ENCODE measurements at regions not wholly inside any gene's neighbourhood (a gene's known extent, or its start where the extent isn't known, plus 50 kb on each side); places are given as distances from the start of the nearest gene placed in this dataset.
A peak's percentile ranks its signal among the peaks of the same experiment; 100 is the strongest.

DNA sequence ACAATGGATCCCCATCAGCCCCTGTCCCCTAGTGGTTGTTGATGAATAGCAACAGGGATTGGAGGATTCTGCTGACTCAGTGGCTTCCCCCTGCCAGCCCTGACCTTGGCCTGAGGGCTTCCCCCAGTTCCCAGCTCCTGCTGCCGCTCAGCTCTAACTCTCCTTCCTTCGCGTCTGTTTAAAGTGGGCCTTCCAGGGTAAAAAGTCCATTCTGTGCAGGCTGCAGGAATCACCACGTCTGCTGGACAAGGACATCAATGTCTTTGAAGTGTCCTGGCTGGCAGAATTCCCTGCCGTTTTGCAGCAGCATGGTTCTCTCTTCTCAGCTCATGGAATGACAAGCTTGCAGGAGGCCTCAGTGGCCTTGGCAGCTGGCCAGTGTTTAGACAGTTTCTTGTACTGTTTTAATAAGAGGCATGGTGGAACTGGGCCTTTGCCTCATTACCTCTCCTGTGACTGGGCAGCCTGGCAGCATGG, 152.5 kb upstream of the STX18 start:
- TF ChIP-seq, protein P1, sequence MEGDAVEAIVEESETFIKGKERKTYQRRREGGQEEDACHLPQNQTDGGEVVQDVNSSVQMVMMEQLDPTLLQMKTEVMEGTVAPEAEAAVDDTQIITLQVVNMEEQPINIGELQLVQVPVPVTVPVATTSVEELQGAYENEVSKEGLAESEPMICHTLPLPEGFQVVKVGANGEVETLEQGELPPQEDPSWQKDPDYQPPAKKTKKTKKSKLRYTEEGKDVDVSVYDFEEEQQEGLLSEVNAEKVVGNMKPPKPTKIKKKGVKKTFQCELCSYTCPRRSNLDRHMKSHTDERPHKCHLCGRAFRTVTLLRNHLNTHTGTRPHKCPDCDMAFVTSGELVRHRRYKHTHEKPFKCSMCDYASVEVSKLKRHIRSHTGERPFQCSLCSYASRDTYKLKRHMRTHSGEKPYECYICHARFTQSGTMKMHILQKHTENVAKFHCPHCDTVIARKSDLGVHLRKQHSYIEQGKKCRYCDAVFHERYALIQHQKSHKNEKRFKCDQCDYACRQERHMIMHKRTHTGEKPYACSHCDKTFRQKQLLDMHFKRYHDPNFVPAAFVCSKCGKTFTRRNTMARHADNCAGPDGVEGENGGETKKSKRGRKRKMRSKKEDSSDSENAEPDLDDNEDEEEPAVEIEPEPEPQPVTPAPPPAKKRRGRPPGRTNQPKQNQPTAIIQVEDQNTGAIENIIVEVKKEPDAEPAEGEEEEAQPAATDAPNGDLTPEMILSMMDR (optimal IDR thresholded peaks at IDR 0.05 in 1 of 3, IDR thresholded peaks at IDR 0.05 in 1 of 3, conservative IDR thresholded peaks at IDR 0.05 in 1 of 3; ENCODE audit: extremely low read depth in 1 of 3, insufficient read depth in 2 of 3, low read length in 3 of 3) = peak; percentile 19 to 33 (median 31)
- TF ChIP-seq EZH2 (IDR thresholded peaks at IDR 0.05; ENCODE audit: low read length) = no peak
